ENCODE measurements at regions not wholly inside any gene's neighbourhood (a gene's known extent, or its start where the extent isn't known, plus 50 kb on each side); places are given as distances from the start of the nearest gene placed in this dataset.

DNA sequence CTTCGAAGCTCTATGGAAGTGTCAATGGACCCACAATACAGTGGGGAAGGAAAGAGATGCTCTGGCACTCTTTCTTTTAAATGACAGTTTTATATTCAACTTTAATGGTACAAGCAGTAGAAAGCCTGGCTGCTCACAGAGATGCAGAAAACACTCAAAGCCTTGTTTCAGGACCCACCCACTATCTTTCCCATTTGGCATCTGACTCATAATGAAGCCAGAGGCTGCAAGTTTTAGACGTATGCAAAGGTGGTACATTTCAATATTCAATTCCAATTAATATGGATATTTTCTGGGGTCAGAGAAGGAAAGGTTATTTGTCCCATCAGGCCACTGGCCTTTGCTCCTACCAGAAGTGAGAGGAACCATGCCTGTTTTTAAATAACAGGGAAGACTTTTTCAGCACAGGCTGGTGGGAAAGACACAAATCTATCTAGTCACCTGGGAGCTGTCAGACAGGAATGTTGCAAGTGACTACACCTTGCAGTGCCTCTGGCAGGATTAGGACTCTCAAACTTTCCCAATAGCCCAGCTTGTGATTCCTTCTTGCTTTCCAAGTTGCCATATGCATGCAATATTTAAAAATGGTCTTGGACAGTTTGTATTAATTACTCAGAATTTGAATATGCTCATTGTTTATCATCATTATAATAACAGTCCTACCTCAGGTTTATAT is 70.0 kb upstream of the RAB40AL start:
- Histone ChIP-seq H4K20me1 (no peaks in the 10 kb centered on the region), H3K27ac (no peak overlapping the region), H3K9ac (no peak overlapping the region), H3K4me3 (no peak overlapping the region), H3K9me3 (replicated peaks in 1 of 11) (no peaks in the 10 kb centered on the region), H3K27me3 (no peaks in the 10 kb centered on the region), H3K36me3 (no peaks in the 10 kb centered on the region), H3K4me2 (no peak overlapping the region), H3K4me1 (peaks cover 0 to 6% (median 0%) of the 10 kb centered on the region in 10 experiments; a peak in 4 of 20 replicates)
- no peak for TF ChIP-seq Cebpa-rat (IDR thresholded peaks at IDR 0.05)

DNA sequence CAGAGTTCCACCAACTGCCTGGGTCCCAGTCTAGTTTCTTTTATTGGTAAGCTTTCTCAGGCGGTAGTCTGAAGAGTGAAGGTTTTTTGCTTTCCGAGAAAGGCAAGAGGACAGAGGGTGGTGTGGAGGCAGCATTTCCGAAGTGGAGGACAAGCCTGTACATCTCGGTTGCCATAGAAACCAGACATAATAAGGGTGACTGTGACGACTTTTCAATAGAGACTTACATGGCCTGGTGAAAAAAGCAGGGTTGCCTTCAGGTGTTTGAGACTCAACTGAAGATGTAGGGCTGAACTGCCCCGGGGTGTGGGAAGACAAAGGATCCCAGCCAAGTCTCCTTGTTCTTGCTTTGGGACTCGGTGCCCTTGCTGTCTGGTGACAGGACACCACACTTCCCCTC is 53.6 kb upstream of the RAB40AL start:
- Histone ChIP-seq H3K9ac (no peak overlapping the region), H3K9me3 (replicated peaks in 1 of 11) (peaks cover 0 to 5% (median 0%) of the 10 kb centered on the region in 11 experiments; a peak in 2 of 22 replicates), H3K27ac (no peak overlapping the region), H3K4me1 (no peaks in the 10 kb centered on the region), H4K20me1 (no peaks in the 10 kb centered on the region), H3K4me2 (no peak overlapping the region), H3K36me3 (peaks cover 0 to 12% (median 2%) of the 10 kb centered on the region in 11 experiments; a peak in 5 of 22 replicates), H3K4me3 (no peak overlapping the region), H3K27me3 (no peaks in the 10 kb centered on the region)
- TF ChIP-seq Cebpa-rat (IDR thresholded peaks at IDR 0.05), result no peak
